NCI-H2196 (cell line): ENCODE measurements at regions not wholly inside any gene's neighbourhood (a gene's known extent, or its start where the extent isn't known, plus 50 kb on each side); places are given as distances from the start of the nearest gene placed in this dataset.

ENCODE experiments used
- DNase-seq: peaks from one replicate; lab custom pipeline; 2025; ENCODE audit not compliant: unreplicated experiment; lab: John Stamatoyannopoulos, UW

GRCh38 chr7:125592331-125592730 lies 662.7 kb upstream of the POT1 start:
- no peak for DNase-seq

GRCh38 chr7:125573126-125573525 lies 643.5 kb upstream of the POT1 start:
- no peak for DNase-seq

- DNase-seq: no peak
These were observed 642.8 kb upstream of the POT1 start for GRCh38 chr7:125572414-125572813.

- no peak for DNase-seq
These were observed 639.2 kb upstream of the POT1 start for GRCh38 chr7:125568799-125569198.

GRCh38 chr7:125567686-125568085 lies 638.1 kb upstream of the POT1 start:
- DNase-seq: no peak

GRCh38 chr7:125563964-125564529 lies 634.4 kb upstream of the POT1 start:
- DNase-seq: no peak

GRCh38 chr7:125563557-125563956 lies 633.9 kb upstream of the POT1 start:
- DNase-seq: no peak

- no peak for DNase-seq
These were observed 631.4 kb upstream of the POT1 start for GRCh38 chr7:125561006-125561405.

GRCh38 chr7:125559921-125560320 lies 630.3 kb upstream of the POT1 start:
- DNase-seq: no peak

- DNase-seq: no peak
These were observed 626.3 kb upstream of the POT1 start for GRCh38 chr7:125555916-125556315.

GRCh38 chr7:125551008-125551407 lies 621.4 kb upstream of the POT1 start:
- no peak for DNase-seq

GRCh38 chr7:125547505-125547904 lies 617.9 kb upstream of the POT1 start:
- no peak for DNase-seq

- DNase-seq: no peak
These were observed 600.9 kb upstream of the POT1 start for GRCh38 chr7:125530553-125530952.

GRCh38 chr7:125529249-125529648 lies 599.6 kb upstream of the POT1 start:
- no peak for DNase-seq

GRCh38 chr7:125526958-125527357 lies 597.3 kb upstream of the POT1 start:
- no peak for DNase-seq

GRCh38 chr7:125526092-125526491 lies 596.5 kb upstream of the POT1 start:
- DNase-seq: no peak

GRCh38 chr7:125516194-125516593 lies 586.6 kb upstream of the POT1 start:
- peak; percentile 7 for DNase-seq

GRCh38 chr7:125512373-125512772 lies 582.7 kb upstream of the POT1 start:
- DNase-seq: no peak

GRCh38 chr7:125511310-125511709 lies 581.7 kb upstream of the POT1 start:
- DNase-seq: no peak

GRCh38 chr7:125506331-125506730 lies 576.7 kb upstream of the POT1 start:
- DNase-seq: no peak

- DNase-seq: no peak
These were observed 575.2 kb upstream of the POT1 start for GRCh38 chr7:125504848-125505247.

GRCh38 chr7:125495997-125496396 lies 566.4 kb upstream of the POT1 start:
- no peak for DNase-seq

GRCh38 chr7:125492521-125492920 lies 562.9 kb upstream of the POT1 start:
- no peak for DNase-seq

GRCh38 chr7:125491137-125491536 lies 561.5 kb upstream of the POT1 start:
- no peak for DNase-seq
